ENCODE measurements at regions not wholly inside any gene's neighbourhood (a gene's known extent, or its start where the extent isn't known, plus 50 kb on each side); places are given as distances from the start of the nearest gene placed in this dataset.

DNA sequence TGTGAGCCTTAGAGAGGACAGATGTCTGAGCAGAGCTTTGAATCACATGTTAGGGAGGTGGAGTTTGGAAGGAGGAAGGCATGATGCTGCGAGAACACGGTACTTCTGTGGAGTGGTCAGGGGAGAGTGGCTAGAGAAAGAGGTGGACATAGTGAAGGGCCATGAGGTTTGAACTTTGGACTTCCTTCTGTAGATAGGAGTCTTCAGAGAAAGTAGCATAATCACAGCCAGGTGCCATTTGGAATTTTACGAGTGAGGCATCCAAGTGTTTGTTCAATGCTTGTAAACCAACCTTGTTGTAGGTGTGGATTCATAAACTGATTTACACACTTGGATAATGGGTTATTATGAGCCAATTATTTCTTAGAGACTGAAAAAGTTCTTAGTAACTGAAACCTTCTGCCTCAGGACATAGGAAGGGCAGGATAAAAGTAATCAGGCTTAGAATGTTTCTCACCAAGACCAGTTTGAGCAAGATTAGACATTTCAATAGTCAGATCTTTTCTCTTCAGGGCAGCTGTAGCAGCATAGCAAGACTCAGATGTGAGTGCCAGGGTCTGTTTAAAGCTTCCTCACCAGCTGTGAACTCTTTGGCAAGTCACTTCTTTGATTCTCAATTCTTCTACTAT is 83.5 kb upstream of the HMCN1 start:
- Mint-ChIP-seq H3K9me3 (peaks cover 18 to 29% of the 10 kb centered on the region in 2 experiments), H3K27me3 (ENCODE audit: low read depth) (peaks cover 4% of the 10 kb centered on the region), H3K4me3 (no peak overlapping the region), H3K4me1 (peaks cover 24 to 25% of the 10 kb centered on the region in 2 experiments), H3K36me3 (ENCODE audit: insufficient read depth in 1 of 3, low read depth in 3 of 3) (peaks cover 21 to 37% (median 21%) of the 10 kb centered on the region in 3 experiments), H3K27ac (no peak overlapping the region)
- Histone ChIP-seq H3K18ac (ENCODE audit: insufficient read length, low read depth, low read length) (no peak overlapping the region), H3K4ac (ENCODE audit: low read depth, low read length) (no peak overlapping the region), H4K20me1 (ENCODE audit: control insufficient read depth, insufficient read depth, insufficient read length) (no peaks in the 10 kb centered on the region), H3K27ac (ENCODE audit: insufficient read length, low read depth, low read length) (no peak overlapping the region), H3K9me3 (ENCODE audit: control insufficient read depth, low read depth, low read length) (peaks cover 12% of the 10 kb centered on the region), H2BK20ac (ENCODE audit: low read depth, low read length, poor library complexity, severe bottlenecking) (no peak overlapping the region), H2AK5ac (ENCODE audit: insufficient read length, low read length) (no peak overlapping the region), H3K79me2 (ENCODE audit: insufficient read depth, low read length) (no peaks in the 10 kb centered on the region), H2AFZ (ENCODE audit: low read length) (no peak overlapping the region), H3K4me2 (ENCODE audit: insufficient read depth, insufficient read length, low read length) (no peak overlapping the region), H3K14ac (ENCODE audit: insufficient read depth, low read length) (no peak overlapping the region), H3K23me2 (ENCODE audit: insufficient read length, low read depth, low read length, poor library complexity, severe bottlenecking) (no peaks in the 10 kb centered on the region), H2BK15ac (ENCODE audit: low read depth, low read length) (no peak overlapping the region), H2BK12ac (ENCODE audit: insufficient read length, low read depth, low read length) (no peak overlapping the region), H3K9ac (ENCODE audit: extremely low read depth, insufficient read length, low read length) (no peak overlapping the region), H2BK120ac (ENCODE audit: low read depth, low read length, poor library complexity, severe bottlenecking) (no peak overlapping the region), H3K79me1 (ENCODE audit: insufficient read depth, low read depth, low read length, poor library complexity, severe bottlenecking) (no peaks in the 10 kb centered on the region), H3K56ac (ENCODE audit: insufficient read length, low read depth, low read length) (no peak overlapping the region), H2BK5ac (ENCODE audit: insufficient read length, low read length) (no peak overlapping the region), H4K91ac (ENCODE audit: insufficient read length, low read depth, low read length) (no peak overlapping the region), H3T11ph (ENCODE audit: low read length) (no peak overlapping the region), H3K27me3 (ENCODE audit: insufficient read depth, low read length) (no peaks in the 10 kb centered on the region), H3K4me1 (ENCODE audit: insufficient read depth, low read length) (no peaks in the 10 kb centered on the region), H4K5ac (ENCODE audit: insufficient read length, low read depth, low read length) (no peak overlapping the region), H4K8ac (replicated peaks; ENCODE audit: insufficient read length, low read depth, low read length) (no peak overlapping the region), H3K23ac (ENCODE audit: insufficient read length, low read depth, low read length) (no peak overlapping the region)
- no peak for DNase-seq
- WGBS (ENCODE audit: extremely low coverage, insufficient read length, low lambda C conversion rate) = no CpG with 5 or more reads among the region's 3 CpGs
- TF ChIP-seq, protein P1, sequence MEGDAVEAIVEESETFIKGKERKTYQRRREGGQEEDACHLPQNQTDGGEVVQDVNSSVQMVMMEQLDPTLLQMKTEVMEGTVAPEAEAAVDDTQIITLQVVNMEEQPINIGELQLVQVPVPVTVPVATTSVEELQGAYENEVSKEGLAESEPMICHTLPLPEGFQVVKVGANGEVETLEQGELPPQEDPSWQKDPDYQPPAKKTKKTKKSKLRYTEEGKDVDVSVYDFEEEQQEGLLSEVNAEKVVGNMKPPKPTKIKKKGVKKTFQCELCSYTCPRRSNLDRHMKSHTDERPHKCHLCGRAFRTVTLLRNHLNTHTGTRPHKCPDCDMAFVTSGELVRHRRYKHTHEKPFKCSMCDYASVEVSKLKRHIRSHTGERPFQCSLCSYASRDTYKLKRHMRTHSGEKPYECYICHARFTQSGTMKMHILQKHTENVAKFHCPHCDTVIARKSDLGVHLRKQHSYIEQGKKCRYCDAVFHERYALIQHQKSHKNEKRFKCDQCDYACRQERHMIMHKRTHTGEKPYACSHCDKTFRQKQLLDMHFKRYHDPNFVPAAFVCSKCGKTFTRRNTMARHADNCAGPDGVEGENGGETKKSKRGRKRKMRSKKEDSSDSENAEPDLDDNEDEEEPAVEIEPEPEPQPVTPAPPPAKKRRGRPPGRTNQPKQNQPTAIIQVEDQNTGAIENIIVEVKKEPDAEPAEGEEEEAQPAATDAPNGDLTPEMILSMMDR (conservative IDR thresholded peaks at IDR 0.05) = no peak

Data from H9 (cell line).